ENCODE measurements at regions not wholly inside any gene's neighbourhood (a gene's known extent, or its start where the extent isn't known, plus 50 kb on each side); places are given as distances from the start of the nearest gene placed in this dataset.

GRCh38 chr10:61283066-61283465 lies 170.1 kb downstream of the TMEM26 start:
- no peak for TF ChIP-seq CTCF (IDR thresholded peaks at IDR 0.05; ENCODE audit: control insufficient read depth, extremely low read depth, insufficient read depth)
- no peak overlapping the region for H3K4me3 ChIP-seq (ENCODE audit: low read depth, low read length)
- DNase-seq (ENCODE audit: low read depth) = no peak

- H3K4me3 ChIP-seq (ENCODE audit: low read depth, low read length) = no peak overlapping the region
- DNase-seq (ENCODE audit: low read depth) = no peak
- no peak for TF ChIP-seq CTCF (IDR thresholded peaks at IDR 0.05; ENCODE audit: control insufficient read depth, extremely low read depth, insufficient read depth)
Observed at GRCh38 chr10:61280303-61280702, 172.9 kb downstream of the TMEM26 start.

GRCh38 chr10:61279400-61279799 lies 173.8 kb downstream of the TMEM26 start:
- no peak overlapping the region for H3K4me3 ChIP-seq (ENCODE audit: low read depth, low read length)
- no peak for TF ChIP-seq CTCF (IDR thresholded peaks at IDR 0.05; ENCODE audit: control insufficient read depth, extremely low read depth, insufficient read depth)
- no peak for DNase-seq (ENCODE audit: low read depth)

GRCh38 chr10:61278556-61278955 lies 174.6 kb downstream of the TMEM26 start:
- no peak for DNase-seq (ENCODE audit: low read depth)
- H3K4me3 ChIP-seq (ENCODE audit: low read depth, low read length) = no peak overlapping the region
- no peak for TF ChIP-seq CTCF (IDR thresholded peaks at IDR 0.05; ENCODE audit: control insufficient read depth, extremely low read depth, insufficient read depth)

- no peak for TF ChIP-seq CTCF (IDR thresholded peaks at IDR 0.05; ENCODE audit: control insufficient read depth, extremely low read depth, insufficient read depth)
- DNase-seq (ENCODE audit: low read depth) = no peak
- no peak overlapping the region for H3K4me3 ChIP-seq (ENCODE audit: low read depth, low read length)
Observed at GRCh38 chr10:61272781-61273180, 180.4 kb downstream of the TMEM26 start.

GRCh38 chr10:61271127-61271780 lies 181.9 kb downstream of the TMEM26 start:
- DNase-seq (ENCODE audit: low read depth) = no peak
- TF ChIP-seq CTCF (IDR thresholded peaks at IDR 0.05; ENCODE audit: control insufficient read depth, extremely low read depth, insufficient read depth) = no peak
- H3K4me3 ChIP-seq (ENCODE audit: low read depth, low read length) = no peak overlapping the region

- H3K4me3 ChIP-seq (ENCODE audit: low read depth, low read length) = no peak overlapping the region
- no peak for TF ChIP-seq CTCF (IDR thresholded peaks at IDR 0.05; ENCODE audit: control insufficient read depth, extremely low read depth, insufficient read depth)
- DNase-seq (ENCODE audit: low read depth) = no peak
Observed at GRCh38 chr10:61263518-61263917, 189.7 kb downstream of the TMEM26 start.

Data from LNCaP clone FGC (cell line).